ENCODE measurements at regions not wholly inside any gene's neighbourhood (a gene's known extent, or its start where the extent isn't known, plus 50 kb on each side); places are given as distances from the start of the nearest gene placed in this dataset.

DNA sequence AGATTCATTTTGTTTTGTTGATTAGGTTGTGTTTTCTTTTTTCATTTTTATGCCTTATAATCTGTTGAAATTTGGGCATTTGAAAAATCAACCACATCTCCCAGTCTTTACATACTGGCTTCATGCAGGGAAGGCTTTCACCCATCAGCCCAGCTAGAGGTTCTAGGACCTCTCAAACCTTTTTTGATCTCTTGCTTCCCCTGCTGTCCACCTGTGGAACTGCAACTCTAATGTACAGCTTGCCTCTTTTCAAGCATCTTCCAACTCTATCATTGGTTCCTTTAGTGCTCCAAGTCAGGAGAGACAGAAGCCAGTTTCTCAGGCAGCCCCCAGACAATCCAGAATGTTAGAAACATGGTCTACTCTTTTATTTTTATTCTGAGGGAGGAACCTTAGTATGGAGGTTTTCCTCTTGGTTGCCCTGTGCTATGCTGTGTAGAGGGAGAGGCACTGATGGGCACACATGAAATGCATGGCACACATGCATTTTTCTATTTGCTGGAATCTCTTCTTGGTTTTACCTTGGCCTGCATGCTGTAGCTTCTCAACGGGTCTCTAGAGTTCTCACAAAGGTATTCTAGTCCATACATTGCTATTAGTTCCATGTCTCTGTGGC, 107.2 kb upstream of the L3MBTL4 start:
- DNase-seq: peak; percentile 45 to 71
- Histone ChIP-seq H3K36me3 (ENCODE audit: control insufficient read depth, insufficient read depth, low read length) (no peaks in the 10 kb centered on the region), H3K4me3 (ENCODE audit: low read depth, low read length) (no peak overlapping the region), H3K9me3 (0 out of 2 replicates have a peak, but pooled peaks cover 6% of the 10 kb centered on the region), H3K27me3 (replicated peaks; ENCODE audit: control insufficient read depth, insufficient read depth, low read length) (no peaks in the 10 kb centered on the region), H3K4me1 (no peaks in the 10 kb centered on the region)
- intact Hi-C loops (cut with micrococcal nuclease; ENCODE audit: unreplicated experiment): loop anchor here (1.0 to 10.0 kb wide), 2 partner anchors 67 to 654 kb away; no protein-coding TSS in a partner anchor
- Mint-ChIP-seq H3K27me3 (ENCODE audit: insufficient read depth, unreplicated experiment) (peaks cover 6% of the 10 kb centered on the region), H3K36me3 (ENCODE audit: insufficient read depth, unreplicated experiment) (no peaks in the 10 kb centered on the region), H3K4me3 (ENCODE audit: unreplicated experiment) (no peak overlapping the region), H3K4me1 (ENCODE audit: low read depth, unreplicated experiment) (no peaks in the 10 kb centered on the region), H3K9me3 (ENCODE audit: unreplicated experiment) (peaks cover 9% of the 10 kb centered on the region), H3K27ac (ENCODE audit: unreplicated experiment) (no peak overlapping the region)
- TF ChIP-seq, protein P1, sequence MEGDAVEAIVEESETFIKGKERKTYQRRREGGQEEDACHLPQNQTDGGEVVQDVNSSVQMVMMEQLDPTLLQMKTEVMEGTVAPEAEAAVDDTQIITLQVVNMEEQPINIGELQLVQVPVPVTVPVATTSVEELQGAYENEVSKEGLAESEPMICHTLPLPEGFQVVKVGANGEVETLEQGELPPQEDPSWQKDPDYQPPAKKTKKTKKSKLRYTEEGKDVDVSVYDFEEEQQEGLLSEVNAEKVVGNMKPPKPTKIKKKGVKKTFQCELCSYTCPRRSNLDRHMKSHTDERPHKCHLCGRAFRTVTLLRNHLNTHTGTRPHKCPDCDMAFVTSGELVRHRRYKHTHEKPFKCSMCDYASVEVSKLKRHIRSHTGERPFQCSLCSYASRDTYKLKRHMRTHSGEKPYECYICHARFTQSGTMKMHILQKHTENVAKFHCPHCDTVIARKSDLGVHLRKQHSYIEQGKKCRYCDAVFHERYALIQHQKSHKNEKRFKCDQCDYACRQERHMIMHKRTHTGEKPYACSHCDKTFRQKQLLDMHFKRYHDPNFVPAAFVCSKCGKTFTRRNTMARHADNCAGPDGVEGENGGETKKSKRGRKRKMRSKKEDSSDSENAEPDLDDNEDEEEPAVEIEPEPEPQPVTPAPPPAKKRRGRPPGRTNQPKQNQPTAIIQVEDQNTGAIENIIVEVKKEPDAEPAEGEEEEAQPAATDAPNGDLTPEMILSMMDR (IDR thresholded peaks at IDR 0.05; ENCODE audit: insufficient read depth in 1 of 2, low read depth in 1 of 2, low read length in 1 of 2, severe bottlenecking in 1 of 2, unreplicated experiment in 1 of 2): peak; percentile 80 to 82
- no TSS peak for BruUV-seq (replicated peaks)
- CTCF ChIA-PET: interaction anchor here (0.6 kb wide), 1 partner anchor 364 kb away, joined by 4 read pairs; no protein-coding TSS in a partner anchor
- POLR2A ChIA-PET: no interaction called here

DNA sequence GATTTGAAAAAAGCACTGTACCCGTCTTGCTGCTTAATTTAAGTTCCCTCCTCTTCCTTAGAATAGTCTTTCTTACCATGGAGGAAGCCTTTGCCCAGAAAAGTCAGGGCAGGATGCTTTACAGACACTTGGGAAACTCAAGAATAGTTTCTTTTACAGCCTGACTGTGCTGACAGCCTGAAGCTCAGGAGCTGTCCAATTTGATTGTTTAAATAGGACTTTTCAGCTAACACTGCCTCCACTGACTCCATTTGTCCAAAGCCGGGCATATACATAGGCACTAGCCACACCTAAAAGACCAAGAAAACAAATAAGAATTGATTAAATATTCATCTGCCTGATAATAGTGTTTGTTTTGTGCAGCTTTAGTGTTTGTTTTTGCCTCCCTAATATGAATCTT, 110.9 kb upstream of the L3MBTL4 start:
- ChIA-PET POLR2A (no interaction called here), CTCF (no interaction called here)
- Mint-ChIP-seq H3K9me3 (ENCODE audit: unreplicated experiment) (no peaks in the 10 kb centered on the region), H3K4me1 (ENCODE audit: low read depth, unreplicated experiment) (no peaks in the 10 kb centered on the region), H3K36me3 (ENCODE audit: insufficient read depth, unreplicated experiment) (no peaks in the 10 kb centered on the region), H3K27me3 (ENCODE audit: insufficient read depth, unreplicated experiment) (peaks cover 9% of the 10 kb centered on the region), H3K27ac (ENCODE audit: unreplicated experiment) (no peak overlapping the region), H3K4me3 (ENCODE audit: unreplicated experiment) (no peak overlapping the region)
- H3K4me3 ChIP-seq (ENCODE audit: low read depth, low read length): no peak overlapping the region
- intact Hi-C loops (cut with micrococcal nuclease; ENCODE audit: unreplicated experiment): loop anchor here (10.0 kb wide), 1 partner anchor 71 kb away; no protein-coding TSS in a partner anchor
- DNase-seq: no peak
- no peaks in the 10 kb centered on the region for H3K36me3 ChIP-seq (ENCODE audit: control insufficient read depth, insufficient read depth, low read length)
- no TSS peak for BruUV-seq (replicated peaks)
- TF ChIP-seq, protein P1 (IDR thresholded peaks at IDR 0.05; ENCODE audit: insufficient read depth in 1 of 2, low read depth in 1 of 2, low read length in 1 of 2, severe bottlenecking in 1 of 2, unreplicated experiment in 1 of 2): no peak
- no peaks in the 10 kb centered on the region for H3K4me1 ChIP-seq
- no peaks in the 10 kb centered on the region for H3K9me3 ChIP-seq
- H3K27me3 ChIP-seq (replicated peaks; ENCODE audit: control insufficient read depth, insufficient read depth, low read length): no peaks in the 10 kb centered on the region

DNA sequence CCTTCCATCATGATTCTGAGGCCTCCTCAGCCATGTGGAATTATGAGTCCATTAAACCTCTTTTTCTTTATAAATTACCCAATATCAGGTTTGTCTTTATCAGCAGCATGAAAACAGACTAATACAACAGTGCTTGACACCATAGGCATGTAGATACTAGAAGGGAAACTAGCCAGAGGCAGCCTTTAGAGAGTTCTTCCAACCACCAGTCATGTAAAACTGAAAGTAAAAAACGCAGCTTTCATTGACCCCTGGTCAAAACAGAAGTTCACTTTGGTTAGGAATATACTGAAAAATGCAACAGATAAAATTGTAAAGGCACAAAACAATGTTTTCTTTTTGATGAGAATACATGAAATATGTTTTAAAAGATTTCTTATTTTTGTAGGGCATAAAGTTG, 122.8 kb upstream of the L3MBTL4 start:
- H3K27me3 Mint-ChIP-seq (ENCODE audit: insufficient read depth, unreplicated experiment): no peaks in the 10 kb centered on the region
- intact Hi-C loops (cut with micrococcal nuclease; ENCODE audit: unreplicated experiment): no loop called here
- ChIA-PET CTCF (no interaction called here), POLR2A (no interaction called here)
- peaks cover 16% of the 10 kb centered on the region for H3K9me3 Mint-ChIP-seq (ENCODE audit: unreplicated experiment)
- Histone ChIP-seq H3K4me3 (ENCODE audit: low read depth, low read length) (no peak overlapping the region), H3K36me3 (ENCODE audit: control insufficient read depth, insufficient read depth, low read length) (no peaks in the 10 kb centered on the region), H3K4me1 (peaks cover 7% of the 10 kb centered on the region), H3K27me3 (replicated peaks; ENCODE audit: control insufficient read depth, insufficient read depth, low read length) (no peaks in the 10 kb centered on the region), H3K9me3 (no peaks in the 10 kb centered on the region; the same call in none of the 2 replicates)
- DNase-seq: no peak
- peaks cover 7% of the 10 kb centered on the region for H3K4me1 Mint-ChIP-seq (ENCODE audit: low read depth, unreplicated experiment)
- BruUV-seq (replicated peaks): no TSS peak
- no peaks in the 10 kb centered on the region for H3K36me3 Mint-ChIP-seq (ENCODE audit: insufficient read depth, unreplicated experiment)
- no peak overlapping the region for H3K27ac Mint-ChIP-seq (ENCODE audit: unreplicated experiment)
- no peak overlapping the region for H3K4me3 Mint-ChIP-seq (ENCODE audit: unreplicated experiment)
- TF ChIP-seq, protein P1 (IDR thresholded peaks at IDR 0.05; ENCODE audit: insufficient read depth in 1 of 2, low read depth in 1 of 2, low read length in 1 of 2, severe bottlenecking in 1 of 2, unreplicated experiment in 1 of 2): no peak

Measured in Caco-2 (cell line).